H9 (cell line): ENCODE measurements at regions not wholly inside any gene's neighbourhood (a gene's known extent, or its start where the extent isn't known, plus 50 kb on each side); places are given as distances from the start of the nearest gene placed in this dataset.

ENCODE experiments used
- DNase-seq: peaks from one replicate; pipeline ENCODE4 v3.0.0-alpha.2; 2017
- H2AFZ ChIP-seq: one replicate; pipeline ENCODE4 v1.6.1; 2013; ENCODE audit warnings: mild to moderate bottlenecking, low read length, control low read depth, moderate library complexity
- H2AK5ac ChIP-seq: 2 replicates; pipeline ENCODE4 v1.6.1; 2013; ENCODE audit warnings: low read length, control low read depth, mixed read lengths; ENCODE audit not compliant: insufficient read length
- H2BK120ac ChIP-seq: one replicate; pipeline ENCODE4 v1.6.1; 2013; ENCODE audit warnings: low read depth, mild to moderate bottlenecking, low read length, control low read depth, inconsistent platforms; ENCODE audit not compliant: poor library complexity, severe bottlenecking
- H2BK12ac ChIP-seq: 2 replicates; pipeline ENCODE4 v1.6.1; 2013; ENCODE audit warnings: low read length, control low read depth, mixed read lengths, low read depth; ENCODE audit not compliant: insufficient read length
- H2BK15ac ChIP-seq: 2 replicates; pipeline ENCODE4 v1.6.1; 2013; ENCODE audit warnings: low read depth, low read length, control low read depth
- H2BK20ac ChIP-seq: one replicate; pipeline ENCODE4 v1.6.1; 2013; ENCODE audit warnings: low read depth, mild to moderate bottlenecking, low read length, control low read depth, inconsistent platforms; ENCODE audit not compliant: poor library complexity, severe bottlenecking
- H2BK5ac ChIP-seq: 2 replicates; pipeline ENCODE4 v1.6.1; 2013; ENCODE audit warnings: low read length, control low read depth, mixed read lengths; ENCODE audit not compliant: insufficient read length
- H3K14ac ChIP-seq: 2 replicates; pipeline ENCODE4 v1.6.1; 2013; ENCODE audit warnings: low read length, control low read depth; ENCODE audit not compliant: insufficient read depth
- H3K18ac ChIP-seq: 2 replicates; pipeline ENCODE4 v1.6.1; 2013; ENCODE audit warnings: low read depth, mild to moderate bottlenecking, mixed read lengths, low read length, control low read depth; ENCODE audit not compliant: insufficient read length
- H3K23ac ChIP-seq: 2 replicates; pipeline ENCODE4 v1.6.1; 2013; ENCODE audit warnings: low read length, control low read depth, mixed read lengths, low read depth; ENCODE audit not compliant: insufficient read length
- H3K23me2 ChIP-seq: 2 replicates; pipeline ENCODE4 v1.6.1; 2013; ENCODE audit warnings: low read depth, mild to moderate bottlenecking, mixed read lengths, low read length, control low read depth; ENCODE audit not compliant: insufficient read length, poor library complexity, severe bottlenecking
- H3K27ac ChIP-seq: 2 replicates; pipeline ENCODE4 v1.5.1; 2013; ENCODE audit warnings: low read length, control low read depth, mixed read lengths, low read depth; ENCODE audit not compliant: insufficient read length
- H3K27me3 ChIP-seq: 2 replicates; pipeline ENCODE4 v1.6.1; 2013; ENCODE audit warnings: low read length, control low read depth, inconsistent platforms; ENCODE audit not compliant: insufficient read depth
- H3K4ac ChIP-seq: 2 replicates; pipeline ENCODE4 v1.6.1; 2013; ENCODE audit warnings: low read depth, mild to moderate bottlenecking, control low read depth, inconsistent platforms, low read length, moderate library complexity
- H3K4me1 ChIP-seq: 2 replicates; pipeline ENCODE4 v1.6.1; 2013; ENCODE audit warnings: low read length, control low read depth, inconsistent platforms; ENCODE audit not compliant: insufficient read depth
- H3K4me2 ChIP-seq: 2 replicates; pipeline ENCODE4 v1.6.1; 2013; ENCODE audit warnings: low read length, control low read depth, mixed read lengths; ENCODE audit not compliant: insufficient read length, insufficient read depth
- H3K56ac ChIP-seq: 2 replicates; pipeline ENCODE4 v1.6.1; 2013; ENCODE audit warnings: low read depth, mild to moderate bottlenecking, mixed read lengths, low read length, control low read depth; ENCODE audit not compliant: insufficient read length
- H3K79me1 ChIP-seq: 2 replicates; pipeline ENCODE4 v1.6.1; 2013; ENCODE audit warnings: low read depth, mild to moderate bottlenecking, moderate library complexity, low read length, control low read depth, inconsistent platforms; ENCODE audit not compliant: insufficient read depth, poor library complexity, severe bottlenecking
- H3K79me2 ChIP-seq: 2 replicates; pipeline ENCODE4 v1.6.1; 2013; ENCODE audit warnings: low read length, control low read depth, inconsistent platforms; ENCODE audit not compliant: insufficient read depth
- H3K9ac ChIP-seq: 2 replicates; pipeline ENCODE4 v1.6.1; 2013; ENCODE audit warnings: low read length, control low read depth, mixed read lengths; ENCODE audit not compliant: insufficient read length; ENCODE audit errors: extremely low read depth
- H3K9me3 ChIP-seq: one replicate; pipeline ENCODE4 v1.6.1; 2013; ENCODE audit warnings: low read depth, low read length, inconsistent platforms; ENCODE audit not compliant: control insufficient read depth
- H3T11ph ChIP-seq: one replicate; pipeline ENCODE4 v1.6.1; 2013; ENCODE audit warnings: mild to moderate bottlenecking, low read length, control low read depth, inconsistent platforms
- H4K20me1 ChIP-seq: one replicate; pipeline ENCODE4 v1.6.1; 2013; ENCODE audit not compliant: control insufficient read depth, insufficient read length, insufficient read depth
- H4K5ac ChIP-seq: 2 replicates; pipeline ENCODE4 v1.6.1; 2013; ENCODE audit warnings: low read depth, mild to moderate bottlenecking, mixed read lengths, low read length, control low read depth; ENCODE audit not compliant: insufficient read length
- H4K8ac ChIP-seq: replicated peaks from 2 replicates; pipeline ENCODE4 v1.6.1; 2013; ENCODE audit warnings: low read length, control low read depth, mixed read lengths, low read depth; ENCODE audit not compliant: insufficient read length
- H4K91ac ChIP-seq: 2 replicates; pipeline ENCODE4 v1.6.1; 2013; ENCODE audit warnings: low read depth, mild to moderate bottlenecking, moderate library complexity, mixed read lengths, low read length, control low read depth; ENCODE audit not compliant: insufficient read length
- H3K27ac Mint-ChIP-seq, 3 experiments: 2 replicates in 2 of 3; 3 replicates in 1 of 3; pipeline ENCODE4 v1.8.0; 2020 to 2021; ENCODE audit warnings: mixed read lengths in 3 of 3, mild to moderate bottlenecking in 1 of 3, moderate library complexity in 1 of 3
- H3K27me3 Mint-ChIP-seq: 2 replicates; pipeline ENCODE4 v1.8.0; 2021; ENCODE audit warnings: low read depth, mild to moderate bottlenecking, moderate library complexity, mixed read lengths
- H3K36me3 Mint-ChIP-seq, 3 experiments: 2 replicates in 2 of 3; 3 replicates in 1 of 3; pipeline ENCODE4 v1.8.0; 2020 to 2021; ENCODE audit warnings: low read depth in 3 of 3, mixed read lengths in 3 of 3; ENCODE audit not compliant: insufficient read depth in 1 of 3
- H3K4me1 Mint-ChIP-seq, 2 experiments: 2 replicates each; pipeline ENCODE4 v1.8.0; 2020; ENCODE audit warnings: mixed read lengths in 2 of 2
- H3K4me3 Mint-ChIP-seq, 2 experiments: 2 replicates in 1 of 2; 3 replicates in 1 of 2; pipeline ENCODE4 v1.8.0; 2020 to 2021; ENCODE audit warnings: mild to moderate bottlenecking in 2 of 2, mixed read lengths in 2 of 2, moderate library complexity in 1 of 2
- H3K9me3 Mint-ChIP-seq, 2 experiments: 2 replicates in 1 of 2; 3 replicates in 1 of 2; pipeline ENCODE4 v1.8.0; 2020; ENCODE audit warnings: mild to moderate bottlenecking in 2 of 2, mixed read lengths in 2 of 2, moderate library complexity in 1 of 2
- WGBS: extraction: QIAGEN DNeasy Blood & Tissue Kit; methylation state at CpG from one replicate; pipeline ENCODE4 v1.1.7; 2013; ENCODE audit warnings: missing lambda C conversion rate, low lambda C conversion rate, mixed read lengths; ENCODE audit not compliant: insufficient read length; ENCODE audit errors: extremely low coverage; 5-methylcytosine and 5-hydroxymethylcytosine counted together
- TF ChIP-seq, protein P1 (sequence below): fragments of 200-600 bp; sonication (generic); conservative IDR thresholded peaks from 3 replicates; pipeline ENCODE4 v1.8.0; 2021; ENCODE audit warnings: antibody characterized with exemption, mild to moderate bottlenecking

DNA sequence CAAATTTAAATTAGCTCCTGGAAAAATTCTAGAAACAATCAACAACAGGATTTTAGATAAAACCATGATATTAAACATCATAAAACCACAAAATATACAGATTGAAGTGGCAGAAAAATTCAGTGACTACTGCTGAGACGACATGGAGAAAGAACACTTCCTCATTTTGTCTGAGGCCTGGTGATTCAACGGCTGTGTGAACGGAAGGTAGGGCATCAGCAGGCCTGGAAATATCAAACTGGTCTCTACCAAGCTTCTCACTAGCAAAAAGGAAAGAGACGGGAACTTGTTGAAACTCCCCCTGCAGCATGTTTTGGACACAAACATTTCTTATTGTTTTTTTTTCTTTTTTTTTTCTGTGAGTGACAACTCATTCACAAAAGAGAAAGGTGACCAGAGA is 58.0 kb upstream of the AHI1 start:
- Histone ChIP-seq H3K9ac (no peak overlapping the region), H2BK120ac (no peak overlapping the region), H3K23me2 (no peaks in the 10 kb centered on the region), H3K23ac (no peak overlapping the region), H3K18ac (no peak overlapping the region), H3K9me3 (no peaks in the 10 kb centered on the region), H3K14ac (no peak overlapping the region), H2BK5ac (no peak overlapping the region), H3K79me1 (no peaks in the 10 kb centered on the region), H3K56ac (no peak overlapping the region), H4K20me1 (no peaks in the 10 kb centered on the region), H3K4me2 (no peak overlapping the region), H2BK15ac (no peak overlapping the region), H3K79me2 (no peaks in the 10 kb centered on the region), H4K91ac (no peak overlapping the region), H3K27ac (no peak overlapping the region), H3K27me3 (no peaks in the 10 kb centered on the region), H2AFZ (no peak overlapping the region), H2AK5ac (no peak overlapping the region), H4K8ac (no peak overlapping the region), H4K5ac (no peak overlapping the region), H2BK20ac (no peak overlapping the region), H3K4me1 (no peaks in the 10 kb centered on the region), H2BK12ac (no peak overlapping the region), H3K4ac (no peak overlapping the region), H3T11ph (no peak overlapping the region)
- H3K9me3 Mint-ChIP-seq = no peaks in the 10 kb centered on the region
- TF ChIP-seq, protein P1, sequence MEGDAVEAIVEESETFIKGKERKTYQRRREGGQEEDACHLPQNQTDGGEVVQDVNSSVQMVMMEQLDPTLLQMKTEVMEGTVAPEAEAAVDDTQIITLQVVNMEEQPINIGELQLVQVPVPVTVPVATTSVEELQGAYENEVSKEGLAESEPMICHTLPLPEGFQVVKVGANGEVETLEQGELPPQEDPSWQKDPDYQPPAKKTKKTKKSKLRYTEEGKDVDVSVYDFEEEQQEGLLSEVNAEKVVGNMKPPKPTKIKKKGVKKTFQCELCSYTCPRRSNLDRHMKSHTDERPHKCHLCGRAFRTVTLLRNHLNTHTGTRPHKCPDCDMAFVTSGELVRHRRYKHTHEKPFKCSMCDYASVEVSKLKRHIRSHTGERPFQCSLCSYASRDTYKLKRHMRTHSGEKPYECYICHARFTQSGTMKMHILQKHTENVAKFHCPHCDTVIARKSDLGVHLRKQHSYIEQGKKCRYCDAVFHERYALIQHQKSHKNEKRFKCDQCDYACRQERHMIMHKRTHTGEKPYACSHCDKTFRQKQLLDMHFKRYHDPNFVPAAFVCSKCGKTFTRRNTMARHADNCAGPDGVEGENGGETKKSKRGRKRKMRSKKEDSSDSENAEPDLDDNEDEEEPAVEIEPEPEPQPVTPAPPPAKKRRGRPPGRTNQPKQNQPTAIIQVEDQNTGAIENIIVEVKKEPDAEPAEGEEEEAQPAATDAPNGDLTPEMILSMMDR = no peak
- H3K4me3 Mint-ChIP-seq = no peak overlapping the region
- no CpG with 5 or more reads among the region's 4 CpGs for WGBS
- H3K4me1 Mint-ChIP-seq = 0 out of 4 replicates have a peak, but pooled peaks cover 0 to 3% of the 10 kb centered on the region in 2 experiments
- peak overlapping the region in 2 of 3 experiments; percentile 46 to 62; a peak in 2 of 7 replicates for H3K27ac Mint-ChIP-seq
- DNase-seq = no peak
- no peaks in the 10 kb centered on the region for H3K36me3 Mint-ChIP-seq
- H3K27me3 Mint-ChIP-seq = no peaks in the 10 kb centered on the region
